CD4-positive, CD25-positive, alpha-beta regulatory T cell (primary cell): ENCODE measurements at regions not wholly inside any gene's neighbourhood (a gene's known extent, or its start where the extent isn't known, plus 50 kb on each side); places are given as distances from the start of the nearest gene placed in this dataset.

Experiments
- ATAC-seq, 2 donors: fragments of 150-1000 bp; cut with Tn5 transposase; one replicate each; pipeline ENCODE4 v1.10.0; 2021; ENCODE audit warnings: low read depth in 2 of 2, moderate number of reproducible peaks in 2 of 2, moderate library complexity in 1 of 2
- DNase-seq, 3 donors: peaks; one replicate each; pipeline versions ENCODE4 v3.0.0 to v3.0.0-alpha.2; 2012 to 2022; ENCODE audit warnings: mixed read lengths in 1 of 3
- H3K27ac ChIP-seq: one replicate; pipeline ENCODE4 v1.7.0; 2013; ENCODE audit warnings: mild to moderate bottlenecking, low read length; ENCODE audit not compliant: insufficient read depth, poor library complexity, severe bottlenecking
- H3K27me3 ChIP-seq: one replicate; pipeline ENCODE4 v1.7.0; 2013; ENCODE audit warnings: low read length; ENCODE audit not compliant: control insufficient read depth, insufficient read depth
- H3K36me3 ChIP-seq: one replicate; pipeline ENCODE4 v1.7.0; 2013; ENCODE audit warnings: mild to moderate bottlenecking, low read length, moderate library complexity; ENCODE audit not compliant: control insufficient read depth, insufficient read depth
- H3K4me1 ChIP-seq: 2 replicates; pipeline ENCODE4 v1.7.0; 2013; ENCODE audit warnings: mild to moderate bottlenecking, low read length; ENCODE audit not compliant: insufficient read depth, control insufficient read depth, poor library complexity, severe bottlenecking
- H3K4me3 ChIP-seq: one replicate; pipeline ENCODE4 v1.7.0; 2013; ENCODE audit warnings: low read depth, mild to moderate bottlenecking, low read length, moderate library complexity
- H3K9me3 ChIP-seq, 2 experiments: 1 replicate in 1 of 2; 2 replicates in 1 of 2; pipeline ENCODE4 v1.7.0; 2013; ENCODE audit warnings: low read length in 2 of 2, mild to moderate bottlenecking in 1 of 2, moderate library complexity in 1 of 2; ENCODE audit not compliant: control insufficient read depth in 2 of 2
- H3K27ac Mint-ChIP-seq, 3 donors: one replicate each; pipeline ENCODE4 v1.8.0; 2020 to 2022; ENCODE audit warnings: mild to moderate bottlenecking in 3 of 3, mixed read lengths in 3 of 3, moderate library complexity in 2 of 3
- H3K27me3 Mint-ChIP-seq: one replicate; pipeline ENCODE4 v1.8.0; 2022; ENCODE audit warnings: mild to moderate bottlenecking, mixed read lengths
- H3K36me3 Mint-ChIP-seq: one replicate; pipeline ENCODE4 v1.8.0; 2020; ENCODE audit warnings: mixed read lengths
- H3K4me1 Mint-ChIP-seq, 4 donors: one replicate each; pipeline ENCODE4 v1.8.0; 2020 to 2022; ENCODE audit warnings: mixed read lengths in 4 of 4, mild to moderate bottlenecking in 1 of 4
- H3K4me3 Mint-ChIP-seq, 4 donors: one replicate each; pipeline ENCODE4 v1.8.0; 2020 to 2022; ENCODE audit warnings: mild to moderate bottlenecking in 4 of 4, mixed read lengths in 4 of 4, moderate library complexity in 3 of 4
- H3K9me3 Mint-ChIP-seq, 7 donors: one replicate each; pipeline ENCODE4 v1.8.0; 2020 to 2022; ENCODE audit warnings: mixed read lengths in 7 of 7, mild to moderate bottlenecking in 3 of 7, moderate library complexity in 2 of 7

- H3K36me3 Mint-ChIP-seq, result no peaks in the 10 kb centered on the region
- ATAC-seq, result no peak
- H3K4me1 ChIP-seq, result no peaks in the 10 kb centered on the region
- H3K27me3 ChIP-seq, result no peaks in the 10 kb centered on the region
- no peak overlapping the region for H3K4me3 Mint-ChIP-seq
- no peak overlapping the region for H3K4me3 ChIP-seq
- H3K27ac ChIP-seq, result no peak overlapping the region
- no peak overlapping the region for H3K27ac Mint-ChIP-seq
- H3K9me3 Mint-ChIP-seq, result peaks cover 0 to 36% (median 7%) of the 10 kb centered on the region in 7 donors
- H3K27me3 Mint-ChIP-seq, result no peaks in the 10 kb centered on the region
- H3K36me3 ChIP-seq, result no peaks in the 10 kb centered on the region
- H3K9me3 ChIP-seq, result peaks cover 0 to 5% of the 10 kb centered on the region in 2 experiments
- no peak for DNase-seq
- H3K4me1 Mint-ChIP-seq, result no peaks in the 10 kb centered on the region
Observed at GRCh38 chr20:6940048-6940447, 172.6 kb downstream of the BMP2 start.

DNA sequence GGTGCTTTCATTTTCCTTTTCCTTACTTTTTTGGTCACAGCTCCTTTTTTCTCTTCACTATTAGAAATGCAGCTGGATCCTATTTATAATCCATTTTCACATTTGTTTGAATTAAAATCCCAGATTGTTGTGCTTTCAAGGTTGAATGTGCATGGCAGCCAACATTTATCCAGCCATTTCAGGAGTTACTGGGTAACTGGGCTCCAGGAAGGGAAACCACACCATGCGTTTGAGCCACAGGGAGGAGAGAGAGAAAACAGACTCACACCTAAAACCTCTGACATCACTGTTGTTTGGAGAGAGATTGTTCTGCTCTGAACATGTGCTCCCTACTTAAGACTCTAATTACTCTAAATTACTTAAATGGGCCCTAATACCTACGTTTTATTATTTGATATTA lies 173.4 kb downstream of the BMP2 start:
- Mint-ChIP-seq H3K4me3 (no peak overlapping the region), H3K4me1 (no peaks in the 10 kb centered on the region), H3K9me3 (peaks cover 0 to 38% (median 7%) of the 10 kb centered on the region in 7 donors), H3K27ac (no peak overlapping the region), H3K36me3 (no peaks in the 10 kb centered on the region), H3K27me3 (no peaks in the 10 kb centered on the region)
- Histone ChIP-seq H3K36me3 (no peaks in the 10 kb centered on the region), H3K27ac (no peak overlapping the region), H3K27me3 (no peaks in the 10 kb centered on the region), H3K4me3 (no peak overlapping the region), H3K4me1 (no peaks in the 10 kb centered on the region), H3K9me3 (peaks cover 0 to 5% of the 10 kb centered on the region in 2 experiments)
- ATAC-seq (no peak), DNase-seq (no peak)

- Mint-ChIP-seq H3K4me1 (no peaks in the 10 kb centered on the region), H3K9me3 (peaks cover 0 to 43% (median 8%) of the 10 kb centered on the region in 7 donors), H3K4me3 (no peak overlapping the region), H3K27me3 (no peaks in the 10 kb centered on the region), H3K27ac (no peak overlapping the region), H3K36me3 (no peaks in the 10 kb centered on the region)
- H3K4me1 ChIP-seq, result no peaks in the 10 kb centered on the region
- no peaks in the 10 kb centered on the region for H3K27me3 ChIP-seq
- no peak for DNase-seq
- no peaks in the 10 kb centered on the region for H3K36me3 ChIP-seq
- H3K4me3 ChIP-seq, result no peak overlapping the region
- no peak for ATAC-seq
- H3K27ac ChIP-seq, result no peak overlapping the region
- peaks cover 0 to 5% of the 10 kb centered on the region in 2 experiments for H3K9me3 ChIP-seq
Observed at GRCh38 chr20:6941571-6941970, 174.1 kb downstream of the BMP2 start.

- Mint-ChIP-seq H3K36me3 (no peaks in the 10 kb centered on the region), H3K27me3 (no peaks in the 10 kb centered on the region), H3K4me3 (no peak overlapping the region), H3K4me1 (no peaks in the 10 kb centered on the region), H3K9me3 (peaks cover 0 to 42% (median 8%) of the 10 kb centered on the region in 7 donors), H3K27ac (no peak overlapping the region)
- H3K27me3 ChIP-seq, result no peaks in the 10 kb centered on the region
- no peak overlapping the region for H3K27ac ChIP-seq
- H3K4me1 ChIP-seq, result no peaks in the 10 kb centered on the region
- no peak for ATAC-seq
- no peak for DNase-seq
- no peaks in the 10 kb centered on the region for H3K36me3 ChIP-seq
- H3K9me3 ChIP-seq, result peaks cover 0 to 5% of the 10 kb centered on the region in 2 experiments
- no peak overlapping the region for H3K4me3 ChIP-seq
Observed at GRCh38 chr20:6942266-6942665, 174.8 kb downstream of the BMP2 start.

GRCh38 chr20:6944292-6944691 lies 176.8 kb downstream of the BMP2 start:
- Histone ChIP-seq H3K27ac (no peak overlapping the region), H3K4me3 (no peak overlapping the region), H3K4me1 (no peaks in the 10 kb centered on the region), H3K9me3 (peaks cover under 1 to 5% of the 10 kb centered on the region in 2 experiments), H3K27me3 (no peaks in the 10 kb centered on the region), H3K36me3 (no peaks in the 10 kb centered on the region)
- H3K9me3 Mint-ChIP-seq, result peaks cover 0 to 34% (median 6%) of the 10 kb centered on the region in 7 donors
- H3K27me3 Mint-ChIP-seq, result no peaks in the 10 kb centered on the region
- H3K36me3 Mint-ChIP-seq, result no peaks in the 10 kb centered on the region
- H3K27ac Mint-ChIP-seq, result no peak overlapping the region
- no peak for DNase-seq
- no peak overlapping the region for H3K4me3 Mint-ChIP-seq
- no peak for ATAC-seq
- H3K4me1 Mint-ChIP-seq, result no peaks in the 10 kb centered on the region

DNA sequence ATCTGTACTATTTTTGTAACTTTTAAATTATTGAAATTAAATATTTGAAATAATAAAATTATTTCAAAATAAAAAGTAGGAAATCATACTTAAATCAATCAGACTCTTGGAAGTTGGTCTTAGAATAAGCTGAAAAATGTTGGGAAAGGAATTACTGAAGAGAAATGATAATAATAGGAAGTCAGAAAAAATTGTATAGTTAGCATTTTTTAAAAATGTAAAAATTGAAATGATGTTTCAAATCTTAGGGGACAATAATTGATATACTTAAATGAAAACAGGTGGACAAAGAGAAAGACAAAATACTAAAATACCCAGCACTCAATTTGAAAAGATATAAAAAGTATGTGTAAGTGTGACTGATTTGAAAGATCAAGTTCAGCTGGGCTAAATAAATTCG lies 186.1 kb downstream of the BMP2 start:
- Mint-ChIP-seq H3K36me3 (no peaks in the 10 kb centered on the region), H3K9me3 (peaks cover 0 to 46% (median 11%) of the 10 kb centered on the region in 7 donors), H3K4me1 (no peaks in the 10 kb centered on the region), H3K4me3 (no peak overlapping the region), H3K27ac (no peak overlapping the region), H3K27me3 (no peaks in the 10 kb centered on the region)
- no peak for DNase-seq
- H3K9me3 ChIP-seq, result peaks cover 0 to 13% of the 10 kb centered on the region in 2 experiments
- no peaks in the 10 kb centered on the region for H3K27me3 ChIP-seq
- H3K27ac ChIP-seq, result no peak overlapping the region
- H3K4me3 ChIP-seq, result no peak overlapping the region
- no peaks in the 10 kb centered on the region for H3K36me3 ChIP-seq
- no peaks in the 10 kb centered on the region for H3K4me1 ChIP-seq
- no peak for ATAC-seq

GRCh38 chr20:6954219-6954618 lies 186.7 kb downstream of the BMP2 start:
- DNase-seq (no peak), ATAC-seq (no peak)
- Histone ChIP-seq H3K27me3 (no peaks in the 10 kb centered on the region), H3K4me1 (no peaks in the 10 kb centered on the region), H3K36me3 (no peaks in the 10 kb centered on the region), H3K9me3 (peaks cover 0 to 13% of the 10 kb centered on the region in 2 experiments), H3K27ac (no peak overlapping the region), H3K4me3 (no peak overlapping the region)
- H3K4me1 Mint-ChIP-seq, result no peaks in the 10 kb centered on the region
- H3K9me3 Mint-ChIP-seq, result peaks cover 0 to 50% (median 11%) of the 10 kb centered on the region in 7 donors
- H3K36me3 Mint-ChIP-seq, result no peaks in the 10 kb centered on the region
- no peaks in the 10 kb centered on the region for H3K27me3 Mint-ChIP-seq
- no peak overlapping the region for H3K4me3 Mint-ChIP-seq
- no peak overlapping the region for H3K27ac Mint-ChIP-seq

DNA sequence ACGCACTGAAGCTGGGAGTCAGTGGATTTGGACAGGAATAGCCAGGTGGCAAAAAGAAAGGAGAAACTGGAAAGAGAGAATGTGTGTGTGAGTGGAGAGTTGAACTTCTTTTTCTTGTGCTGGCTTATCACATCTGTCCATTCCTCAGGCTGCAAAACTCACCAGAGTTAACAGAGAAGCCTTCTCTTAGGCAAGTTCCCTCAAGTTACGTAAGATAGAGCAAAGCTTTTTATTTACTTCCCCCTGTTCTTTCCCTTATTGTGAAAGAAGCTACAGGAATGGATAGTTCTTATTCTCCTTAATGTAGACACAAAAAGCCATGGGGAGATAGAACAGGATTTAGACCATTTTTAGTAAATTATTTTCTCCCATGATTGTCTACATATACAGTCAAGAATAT lies 188.6 kb downstream of the BMP2 start:
- no peaks in the 10 kb centered on the region for H3K36me3 ChIP-seq
- no peak for ATAC-seq
- H3K4me3 Mint-ChIP-seq, result no peak overlapping the region
- no peak for DNase-seq
- no peaks in the 10 kb centered on the region for H3K4me1 ChIP-seq
- peaks cover 0 to 49% (median 7%) of the 10 kb centered on the region in 7 donors for H3K9me3 Mint-ChIP-seq
- H3K27ac ChIP-seq, result no peak overlapping the region
- no peaks in the 10 kb centered on the region for H3K27me3 Mint-ChIP-seq
- H3K4me1 Mint-ChIP-seq, result no peaks in the 10 kb centered on the region
- no peaks in the 10 kb centered on the region for H3K27me3 ChIP-seq
- H3K27ac Mint-ChIP-seq, result no peak overlapping the region
- peaks cover 0 to 3% of the 10 kb centered on the region in 2 experiments for H3K9me3 ChIP-seq
- H3K36me3 Mint-ChIP-seq, result no peaks in the 10 kb centered on the region
- H3K4me3 ChIP-seq, result no peak overlapping the region
